ENCODE measurements at regions not wholly inside any gene's neighbourhood (a gene's known extent, or its start where the extent isn't known, plus 50 kb on each side); places are given as distances from the start of the nearest gene placed in this dataset.

DNA sequence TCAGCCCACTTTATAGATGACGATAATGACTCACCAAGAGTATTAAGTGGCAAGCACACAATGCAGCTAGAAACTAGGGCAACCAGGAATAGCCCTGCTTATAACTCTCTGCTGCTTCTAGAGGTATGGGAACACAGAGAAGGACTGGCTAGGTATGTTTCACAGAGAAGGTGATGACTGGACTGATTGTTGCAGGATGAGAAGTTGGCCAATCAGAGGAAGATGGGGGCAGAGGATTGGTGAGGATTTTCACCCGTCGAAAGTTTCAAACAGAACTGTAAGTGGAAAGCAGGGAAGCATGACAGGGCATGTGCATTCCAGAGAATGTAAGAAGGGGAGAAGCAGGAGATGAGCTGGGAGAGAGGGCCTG lies 222.4 kb upstream of the JUN start:
- Histone ChIP-seq H3K4me2 (no peak overlapping the region), H3K9me3 (ENCODE audit: low read depth) (no peaks in the 10 kb centered on the region), H2AFZ (no peak overlapping the region), H3K4me1 (ENCODE audit: insufficient read depth) (peaks cover 10% of the 10 kb centered on the region), H3K9me2 (replicated peaks; ENCODE audit: insufficient read depth) (no peaks in the 10 kb centered on the region), H3K27ac (no peak overlapping the region), H3K36me3 (replicated peaks; ENCODE audit: insufficient read depth, low read depth) (no peaks in the 10 kb centered on the region), H4K20me1 (ENCODE audit: insufficient read depth, poor library complexity, severe bottlenecking) (no peaks in the 10 kb centered on the region), H3K4me3 (no peak overlapping the region), H3K79me2 (no peaks in the 10 kb centered on the region), H3K27me3 (no peaks in the 10 kb centered on the region)
- DNase-seq (ENCODE audit: low spot score) = no peak
- whole genome bisulfite sequencing (ENCODE audit: low lambda C conversion rate, missing lambda C conversion rate) = 93% methylated on average over 3 of the region's 3 CpGs
- TF ChIP-seq EZH2 (IDR thresholded peaks at IDR 0.05; ENCODE audit: borderline replicate concordance) (no peak), EZH2phosphoT487 (IDR thresholded peaks at IDR 0.05; ENCODE audit: low read depth, severe bottlenecking, unreplicated experiment) (no peak)
- TF ChIP-seq, protein P1, sequence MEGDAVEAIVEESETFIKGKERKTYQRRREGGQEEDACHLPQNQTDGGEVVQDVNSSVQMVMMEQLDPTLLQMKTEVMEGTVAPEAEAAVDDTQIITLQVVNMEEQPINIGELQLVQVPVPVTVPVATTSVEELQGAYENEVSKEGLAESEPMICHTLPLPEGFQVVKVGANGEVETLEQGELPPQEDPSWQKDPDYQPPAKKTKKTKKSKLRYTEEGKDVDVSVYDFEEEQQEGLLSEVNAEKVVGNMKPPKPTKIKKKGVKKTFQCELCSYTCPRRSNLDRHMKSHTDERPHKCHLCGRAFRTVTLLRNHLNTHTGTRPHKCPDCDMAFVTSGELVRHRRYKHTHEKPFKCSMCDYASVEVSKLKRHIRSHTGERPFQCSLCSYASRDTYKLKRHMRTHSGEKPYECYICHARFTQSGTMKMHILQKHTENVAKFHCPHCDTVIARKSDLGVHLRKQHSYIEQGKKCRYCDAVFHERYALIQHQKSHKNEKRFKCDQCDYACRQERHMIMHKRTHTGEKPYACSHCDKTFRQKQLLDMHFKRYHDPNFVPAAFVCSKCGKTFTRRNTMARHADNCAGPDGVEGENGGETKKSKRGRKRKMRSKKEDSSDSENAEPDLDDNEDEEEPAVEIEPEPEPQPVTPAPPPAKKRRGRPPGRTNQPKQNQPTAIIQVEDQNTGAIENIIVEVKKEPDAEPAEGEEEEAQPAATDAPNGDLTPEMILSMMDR (IDR thresholded peaks at IDR 0.05; ENCODE audit: poor library complexity) = no peak

DNA sequence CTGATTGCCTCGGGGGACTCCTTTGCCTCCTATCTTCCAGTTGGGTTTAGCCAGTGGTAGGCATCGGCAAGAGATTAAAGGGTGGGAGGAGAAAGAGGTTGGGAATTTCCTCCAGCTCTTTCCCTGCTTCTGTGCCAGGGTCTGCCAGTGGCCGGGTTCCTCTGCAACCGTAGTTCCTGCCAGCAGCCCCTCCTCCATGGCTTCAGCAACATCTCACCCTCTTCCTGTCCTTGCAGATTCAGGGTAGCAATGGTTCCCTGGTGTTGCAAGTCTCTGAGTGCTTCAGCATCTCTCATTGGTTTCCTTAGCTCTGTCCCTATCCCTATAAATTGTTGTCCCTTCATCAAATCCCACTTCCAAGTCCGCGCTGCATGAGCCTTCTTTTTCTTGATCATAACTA lies 223.1 kb upstream of the JUN start:
- Histone ChIP-seq H3K27ac (no peak overlapping the region), H3K9me3 (ENCODE audit: low read depth) (no peaks in the 10 kb centered on the region), H3K4me2 (no peak overlapping the region), H3K27me3 (no peaks in the 10 kb centered on the region), H2AFZ (no peak overlapping the region), H3K36me3 (replicated peaks; ENCODE audit: insufficient read depth, low read depth) (no peaks in the 10 kb centered on the region), H3K4me3 (no peak overlapping the region), H3K79me2 (no peaks in the 10 kb centered on the region), H3K9me2 (replicated peaks; ENCODE audit: insufficient read depth) (no peaks in the 10 kb centered on the region), H4K20me1 (ENCODE audit: insufficient read depth, poor library complexity, severe bottlenecking) (no peaks in the 10 kb centered on the region), H3K4me1 (ENCODE audit: insufficient read depth) (peaks cover 10% of the 10 kb centered on the region)
- no peak for TF ChIP-seq EZH2 (IDR thresholded peaks at IDR 0.05; ENCODE audit: borderline replicate concordance)
- WGBS (ENCODE audit: low lambda C conversion rate, missing lambda C conversion rate) = 93% methylated on average over 6 of the region's 6 CpGs
- DNase-seq (ENCODE audit: low spot score) = no peak

DNA sequence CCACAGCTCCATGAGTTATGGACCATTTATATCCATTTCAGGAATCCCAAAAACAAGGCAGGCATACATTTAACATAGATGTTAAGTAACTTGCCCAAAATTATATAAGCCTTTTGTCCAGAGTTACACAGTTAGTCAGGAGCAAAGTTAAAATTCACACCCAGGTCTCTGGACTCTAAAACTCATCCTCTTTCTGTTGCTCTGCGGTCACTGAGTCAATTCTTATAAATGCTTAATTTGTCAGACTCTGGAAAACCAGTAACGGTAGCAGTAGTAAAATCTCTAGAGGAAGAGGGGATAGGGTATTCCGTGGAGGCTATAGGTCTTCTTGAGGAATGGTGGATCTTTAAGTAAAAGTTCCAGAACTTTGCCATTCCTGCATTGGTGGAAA lies 223.6 kb upstream of the JUN start:
- Histone ChIP-seq H3K27me3 (no peaks in the 10 kb centered on the region), H3K9me2 (replicated peaks; ENCODE audit: insufficient read depth) (no peaks in the 10 kb centered on the region)
- TF ChIP-seq, protein P1 (IDR thresholded peaks at IDR 0.05; ENCODE audit: poor library complexity) = no peak
- TF ChIP-seq EZH2 (IDR thresholded peaks at IDR 0.05; ENCODE audit: borderline replicate concordance) = no peak
- TF ChIP-seq EZH2phosphoT487 (IDR thresholded peaks at IDR 0.05; ENCODE audit: low read depth, severe bottlenecking, unreplicated experiment) = no peak

DNA sequence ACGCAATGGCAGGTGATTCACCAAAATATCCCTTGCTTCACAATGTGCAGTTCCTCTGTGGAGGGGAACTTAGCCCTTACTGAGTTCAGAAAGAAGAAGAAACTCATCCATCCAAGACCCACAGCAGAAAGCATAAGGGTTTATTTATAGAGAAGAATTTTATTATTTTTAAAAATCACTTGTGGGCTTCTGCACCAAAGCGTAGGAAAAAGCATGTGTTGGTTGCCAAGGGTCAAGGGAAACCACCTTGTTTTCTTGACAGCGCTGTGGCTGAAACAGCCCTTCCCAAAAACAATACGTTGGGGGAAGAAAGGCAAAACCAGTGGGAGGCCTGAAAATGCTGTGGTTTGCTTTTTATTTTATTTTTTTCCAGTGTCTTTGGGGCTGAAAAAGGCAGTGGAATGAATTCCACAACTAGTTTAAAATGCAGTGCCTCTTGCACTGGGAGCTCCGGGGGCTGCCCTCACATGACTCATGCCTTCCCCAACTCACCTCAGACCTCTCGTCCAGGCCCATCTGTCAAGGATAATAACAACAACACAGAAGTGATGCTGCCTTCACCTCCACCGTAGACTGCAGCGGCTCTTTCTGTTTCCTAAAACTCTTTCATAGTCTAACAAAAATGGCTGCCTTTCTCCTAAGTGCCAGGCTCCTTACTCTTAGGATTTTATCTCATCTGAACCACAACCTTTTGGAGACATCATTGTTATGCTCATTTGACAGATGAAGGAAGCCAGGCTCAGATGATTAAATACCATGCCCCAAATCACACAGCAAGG lies 224.2 kb upstream of the JUN start:
- H3K27me3 ChIP-seq = no peaks in the 10 kb centered on the region

More for the DNA sequence above, 223.6 kb upstream of the JUN start:
- WGBS (ENCODE audit: low lambda C conversion rate, missing lambda C conversion rate) = 91% methylated on average over 3 of the region's 3 CpGs
- Histone ChIP-seq H3K4me2 (no peak overlapping the region), H3K4me3 (no peak overlapping the region), H3K4me1 (ENCODE audit: insufficient read depth) (peaks cover 14% of the 10 kb centered on the region), H3K79me2 (no peaks in the 10 kb centered on the region), H4K20me1 (ENCODE audit: insufficient read depth, poor library complexity, severe bottlenecking) (no peaks in the 10 kb centered on the region), H3K27ac (no peak overlapping the region), H2AFZ (no peak overlapping the region), H3K36me3 (replicated peaks; ENCODE audit: insufficient read depth, low read depth) (no peaks in the 10 kb centered on the region), H3K9me3 (ENCODE audit: low read depth) (no peaks in the 10 kb centered on the region)
- no peak for DNase-seq (ENCODE audit: low spot score)

More for the DNA sequence above, 224.2 kb upstream of the JUN start:
- TF ChIP-seq EZH2 (IDR thresholded peaks at IDR 0.05; ENCODE audit: borderline replicate concordance) (no peak), EZH2phosphoT487 (IDR thresholded peaks at IDR 0.05; ENCODE audit: low read depth, severe bottlenecking, unreplicated experiment) (no peak)
- TF ChIP-seq, protein P1 (IDR thresholded peaks at IDR 0.05; ENCODE audit: poor library complexity) = no peak
- Histone ChIP-seq H2AFZ (peak overlapping the region; percentile 40), H3K4me1 (ENCODE audit: insufficient read depth) (peaks cover 20% of the 10 kb centered on the region), H3K9me2 (replicated peaks; ENCODE audit: insufficient read depth) (no peaks in the 10 kb centered on the region), H4K20me1 (ENCODE audit: insufficient read depth, poor library complexity, severe bottlenecking) (no peaks in the 10 kb centered on the region), H3K79me2 (no peaks in the 10 kb centered on the region), H3K9me3 (ENCODE audit: low read depth) (no peaks in the 10 kb centered on the region), H3K36me3 (replicated peaks; ENCODE audit: insufficient read depth, low read depth) (no peaks in the 10 kb centered on the region), H3K27ac (peak overlapping the region; percentile 32), H3K4me2 (no peak overlapping the region), H3K4me3 (no peak overlapping the region)
- WGBS (ENCODE audit: low lambda C conversion rate, missing lambda C conversion rate) = 73% methylated on average over 8 of the region's 8 CpGs
- DNase-seq (ENCODE audit: low spot score) = no peak

Data from hepatocyte (in vitro differentiated cells).